NT2/D1 (cell line): ENCODE measurements at regions not wholly inside any gene's neighbourhood (a gene's known extent, or its start where the extent isn't known, plus 50 kb on each side); places are given as distances from the start of the nearest gene placed in this dataset.

Source experiments
- SUZ12 ChIP-seq: IDR thresholded peaks from 2 replicates; pipeline ENCODE4 v1.6.1; 2011; ENCODE audit not compliant: insufficient read length, insufficient read depth; ENCODE audit errors: extremely low read depth
- YY1 ChIP-seq: IDR thresholded peaks from 2 replicates; pipeline ENCODE4 v1.6.1; 2011; ENCODE audit not compliant: insufficient read length, insufficient read depth

- no peak for TF ChIP-seq YY1
- no peak for TF ChIP-seq SUZ12
Measured at GRCh38 chr20:19830211-19830785, 72.2 kb downstream of the RIN2 start.
